Neuronal stem cell (in vitro differentiated cells): ENCODE measurements at regions not wholly inside any gene's neighbourhood (a gene's known extent, or its start where the extent isn't known, plus 50 kb on each side); places are given as distances from the start of the nearest gene placed in this dataset.
"Not testable (repeated sequence)": the region's sequence is repeated elsewhere in the genome, so short reads cannot be mapped to it uniquely, and the experiment has no call there.

ENCODE experiments used
- DNase-seq: peaks from one replicate; pipeline ENCODE4 v3.0.0-alpha.2; 2013; ENCODE audit warnings: low spot score
- H2AFZ ChIP-seq: one replicate; pipeline ENCODE4 v1.6.1; 2013; ENCODE audit warnings: mild to moderate bottlenecking, low read length, inconsistent platforms
- H2AK5ac ChIP-seq: 2 replicates; pipeline ENCODE4 v1.6.1; 2013; ENCODE audit warnings: low read depth, mild to moderate bottlenecking, inconsistent platforms, low read length, moderate library complexity, mixed read lengths
- H2BK120ac ChIP-seq: 2 replicates; pipeline ENCODE4 v1.6.1; 2013; ENCODE audit warnings: low read depth, mild to moderate bottlenecking, inconsistent platforms, low read length, moderate library complexity, mixed read lengths
- H2BK12ac ChIP-seq: one replicate; pipeline ENCODE4 v1.6.1; 2013; ENCODE audit warnings: low read length, inconsistent platforms
- H2BK15ac ChIP-seq: 2 replicates; pipeline ENCODE4 v1.6.1; 2013; ENCODE audit warnings: mild to moderate bottlenecking, low read length, inconsistent platforms, mixed read lengths
- H2BK5ac ChIP-seq: one replicate; pipeline ENCODE4 v1.6.1; 2013; ENCODE audit warnings: inconsistent platforms, mild to moderate bottlenecking, low read length, moderate library complexity
- H3K14ac ChIP-seq: one replicate; pipeline ENCODE4 v1.6.1; 2013; ENCODE audit warnings: low read length, inconsistent platforms
- H3K18ac ChIP-seq: 2 replicates; pipeline ENCODE4 v1.6.1; 2013; ENCODE audit warnings: low read length, inconsistent platforms
- H3K23ac ChIP-seq: 2 replicates; pipeline ENCODE4 v1.6.1; 2013; ENCODE audit warnings: low read depth, mild to moderate bottlenecking, mixed read lengths, low read length, inconsistent platforms; ENCODE audit not compliant: poor library complexity
- H3K27ac ChIP-seq: replicated peaks from 3 replicates; pipeline ENCODE4 v1.5.1; 2013; ENCODE audit warnings: low read length, inconsistent platforms
- H3K27me3 ChIP-seq, 3 experiments: 2 replicates each; pipeline ENCODE4 v1.6.1; 2013; ENCODE audit warnings: low read length in 3 of 3, mild to moderate bottlenecking in 2 of 3, inconsistent platforms in 1 of 3, low read depth in 1 of 3, mixed read lengths in 1 of 3, moderate library complexity in 1 of 3; ENCODE audit not compliant: control insufficient read depth in 3 of 3, insufficient read depth in 3 of 3
- H3K36me3 ChIP-seq, 2 donors: replicated peaks in 1 of 2; 2 replicates each; pipeline ENCODE4 v1.6.1; 2013; ENCODE audit warnings: low read length in 2 of 2; ENCODE audit not compliant: control insufficient read depth in 2 of 2, insufficient read depth in 2 of 2
- H3K4ac ChIP-seq: 2 replicates; pipeline ENCODE4 v1.6.1; 2013; ENCODE audit warnings: inconsistent platforms, mild to moderate bottlenecking, low read length, moderate library complexity
- H3K4me1 ChIP-seq, 2 donors: 1 replicate in 1 of 2; 2 replicates in 1 of 2; pipeline ENCODE4 v1.6.1; 2013; ENCODE audit warnings: low read length in 2 of 2, low read depth in 1 of 2; ENCODE audit not compliant: control insufficient read depth in 2 of 2, insufficient read depth in 1 of 2
- H3K4me2 ChIP-seq: one replicate; pipeline ENCODE4 v1.6.1; 2013; ENCODE audit warnings: mild to moderate bottlenecking, low read length, inconsistent platforms; ENCODE audit not compliant: insufficient read depth, poor library complexity, severe bottlenecking
- H3K4me3 ChIP-seq, 2 donors: 2 replicates each; pipeline ENCODE4 v1.5.1; 2013; ENCODE audit warnings: low read length in 2 of 2, mild to moderate bottlenecking in 2 of 2, inconsistent platforms in 1 of 2, moderate library complexity in 1 of 2
- H3K79me1 ChIP-seq: one replicate; pipeline ENCODE4 v1.6.1; 2013; ENCODE audit warnings: low read depth, mild to moderate bottlenecking, inconsistent platforms, low read length, moderate library complexity
- H3K9ac ChIP-seq: one replicate; pipeline ENCODE4 v1.6.1; 2013; ENCODE audit warnings: mild to moderate bottlenecking, low read depth, low read length, inconsistent platforms; ENCODE audit not compliant: poor library complexity
- H3K9me3 ChIP-seq, 2 donors: replicated peaks in 1 of 2; 2 replicates each; pipeline versions ENCODE3 to v1.6.1; 2013; ENCODE audit warnings: low read length in 2 of 2, mild to moderate bottlenecking in 2 of 2, inconsistent platforms in 1 of 2, low read depth in 1 of 2, mixed read lengths in 1 of 2, moderate library complexity in 1 of 2; ENCODE audit not compliant: control insufficient read depth in 2 of 2, insufficient read depth in 1 of 2
- H4K8ac ChIP-seq: one replicate; pipeline ENCODE4 v1.6.1; 2013; ENCODE audit warnings: low read depth, mild to moderate bottlenecking, inconsistent platforms, low read length, moderate library complexity
- H4K91ac ChIP-seq: one replicate; pipeline ENCODE4 v1.6.1; 2013; ENCODE audit warnings: low read length, low read depth, mild to moderate bottlenecking, inconsistent platforms; ENCODE audit not compliant: poor library complexity
- WGBS, 2 donors: extraction: QIAGEN DNeasy Blood & Tissue Kit; methylation state at CpG; one replicate each; pipeline ENCODE4 v1.1.7; 2013; ENCODE audit warnings: missing lambda C conversion rate in 2 of 2, mixed read lengths in 1 of 2; ENCODE audit not compliant: insufficient read length in 2 of 2, insufficient replicate concordance in 1 of 2; ENCODE audit errors: extremely low coverage in 2 of 2; 5-methylcytosine and 5-hydroxymethylcytosine counted together

- not testable (repeated sequence) for H3K79me1 ChIP-seq, H3K9ac ChIP-seq, H3K18ac ChIP-seq, H3K27ac ChIP-seq, H3K4me2 ChIP-seq, H4K8ac ChIP-seq, DNase-seq, H3K27me3 ChIP-seq, H3K4ac ChIP-seq, H2AFZ ChIP-seq, H3K4me1 ChIP-seq, H3K9me3 ChIP-seq, H3K36me3 ChIP-seq, H2BK15ac ChIP-seq, H2BK12ac ChIP-seq, H2AK5ac ChIP-seq, H2BK5ac ChIP-seq, H3K14ac ChIP-seq, H3K23ac ChIP-seq, H2BK120ac ChIP-seq, H3K4me3 ChIP-seq, H4K91ac ChIP-seq
- WGBS, 2 donors = no CpG with 5 or more reads among the region's 12 CpGs
These were observed 246.3 kb downstream of the IL15 start for GRCh38 chr4:141882650-141883049.

GRCh38 chr4:141884070-141884469, 247.7 kb downstream of the IL15 start:
- H3K4ac ChIP-seq = no peak overlapping the region
- no peaks in the 10 kb centered on the region for H3K79me1 ChIP-seq
- H2BK120ac ChIP-seq = no peak overlapping the region
- no peak overlapping the region for H2AFZ ChIP-seq
- no peak overlapping the region for H4K91ac ChIP-seq
- H2AK5ac ChIP-seq = no peak overlapping the region
- no peak overlapping the region for H3K9ac ChIP-seq
- H4K8ac ChIP-seq = no peak overlapping the region
- H3K4me3 ChIP-seq = no peak overlapping the region
- H3K4me1 ChIP-seq = no peaks in the 10 kb centered on the region
- no peaks in the 10 kb centered on the region for H3K36me3 ChIP-seq
- H3K18ac ChIP-seq = no peak overlapping the region
- no peak overlapping the region for H2BK12ac ChIP-seq
- H3K27ac ChIP-seq = no peak overlapping the region
- DNase-seq = no peak
- H3K4me2 ChIP-seq = no peak overlapping the region
- no peaks in the 10 kb centered on the region for H3K9me3 ChIP-seq
- no peak overlapping the region for H3K14ac ChIP-seq
- H2BK5ac ChIP-seq = no peak overlapping the region
- no peak overlapping the region for H3K23ac ChIP-seq
- WGBS, 2 donors = 100% methylated on average over 1 of the region's 2 CpGs; no CpG with 5 or more reads in 1 of the 2 donors
- no peaks in the 10 kb centered on the region for H3K27me3 ChIP-seq
- no peak overlapping the region for H2BK15ac ChIP-seq

- H3K14ac ChIP-seq = no peak overlapping the region
- no peak overlapping the region for H3K23ac ChIP-seq
- H2AK5ac ChIP-seq = no peak overlapping the region
- H3K9ac ChIP-seq = no peak overlapping the region
- H3K4me1 ChIP-seq = no peaks in the 10 kb centered on the region
- H3K27ac ChIP-seq = no peak overlapping the region
- H3K4me2 ChIP-seq = no peak overlapping the region
- H3K4me3 ChIP-seq = no peak overlapping the region
- H3K36me3 ChIP-seq = no peaks in the 10 kb centered on the region
- no peak overlapping the region for H2BK15ac ChIP-seq
- H2AFZ ChIP-seq = no peak overlapping the region
- H3K27me3 ChIP-seq = no peaks in the 10 kb centered on the region
- H3K4ac ChIP-seq = no peak overlapping the region
- no peak overlapping the region for H4K8ac ChIP-seq
- H2BK5ac ChIP-seq = no peak overlapping the region
- DNase-seq = no peak
- H4K91ac ChIP-seq = no peak overlapping the region
- WGBS, 2 donors = no CpG with 5 or more reads among the region's 1 CpG
- H2BK12ac ChIP-seq = no peak overlapping the region
- H2BK120ac ChIP-seq = no peak overlapping the region
- H3K79me1 ChIP-seq = no peaks in the 10 kb centered on the region
- no peak overlapping the region for H3K18ac ChIP-seq
- no peaks in the 10 kb centered on the region for H3K9me3 ChIP-seq
These were observed 248.7 kb downstream of the IL15 start for GRCh38 chr4:141885112-141885511.

GRCh38 chr4:141890279-141890678, 253.9 kb downstream of the IL15 start:
- Histone ChIP-seq H3K4me3 (no peak overlapping the region), H3K79me1 (no peaks in the 10 kb centered on the region), H2BK15ac (no peak overlapping the region), H4K8ac (no peak overlapping the region), H3K18ac (no peak overlapping the region), H3K4me1 (no peaks in the 10 kb centered on the region), H2AK5ac (no peak overlapping the region), H3K27me3 (no peaks in the 10 kb centered on the region), H3K9ac (no peak overlapping the region), H3K9me3 (no peaks in the 10 kb centered on the region), H2BK12ac (no peak overlapping the region), H3K23ac (no peak overlapping the region), H2BK5ac (no peak overlapping the region), H3K27ac (no peak overlapping the region), H4K91ac (no peak overlapping the region), H3K4ac (no peak overlapping the region), H3K36me3 (no peaks in the 10 kb centered on the region), H2BK120ac (no peak overlapping the region), H3K14ac (no peak overlapping the region), H2AFZ (no peak overlapping the region), H3K4me2 (no peak overlapping the region)
- no peak for DNase-seq
- no CpG with 5 or more reads among the region's 1 CpG for WGBS, 2 donors
